ENCODE measurements at regions not wholly inside any gene's neighbourhood (a gene's known extent, or its start where the extent isn't known, plus 50 kb on each side); places are given as distances from the start of the nearest gene placed in this dataset.

GRCh38 chr10:78578929-78579328 is 489.8 kb upstream of the ZMIZ1 start:
- TF ChIP-seq CTCF (IDR thresholded peaks at IDR 0.05) = no peak
- Histone ChIP-seq H3K27ac (no peak overlapping the region), H3K27me3 (replicated peaks; ENCODE audit: insufficient read depth) (no peaks in the 10 kb centered on the region), H3K4me3 (no peak overlapping the region), H3K4me1 (ENCODE audit: control insufficient read depth in 1 of 2, low read depth in 2 of 2) (peaks cover 4 to 17% of the 10 kb centered on the region in 2 donors), H3K9me3 (no peaks in the 10 kb centered on the region), H3K36me3 (no peaks in the 10 kb centered on the region)
- DNase-seq (ENCODE audit: low spot score) (no peak), ATAC-seq (ENCODE audit: insufficient number of reproducible peaks, low FRiP score, low read depth) (no peak)

- no peak overlapping the region for H3K27ac ChIP-seq
- no peak overlapping the region for H3K4me3 ChIP-seq
- no peaks in the 10 kb centered on the region for H3K36me3 ChIP-seq
- no peak for TF ChIP-seq CTCF (IDR thresholded peaks at IDR 0.05)
- no peak for ATAC-seq (ENCODE audit: insufficient number of reproducible peaks, low FRiP score, low read depth)
- H3K9me3 ChIP-seq = no peaks in the 10 kb centered on the region
- DNase-seq (ENCODE audit: low spot score) = no peak
- no peaks in the 10 kb centered on the region for H3K27me3 ChIP-seq (replicated peaks; ENCODE audit: insufficient read depth)
- peaks cover 4 to 17% of the 10 kb centered on the region in 2 donors for H3K4me1 ChIP-seq (ENCODE audit: control insufficient read depth in 1 of 2, low read depth in 2 of 2)
Observed at GRCh38 chr10:78579576-78579975, 489.2 kb upstream of the ZMIZ1 start.

GRCh38 chr10:78579995-78580394 is 488.8 kb upstream of the ZMIZ1 start:
- no peak for TF ChIP-seq CTCF (IDR thresholded peaks at IDR 0.05)
- Histone ChIP-seq H3K36me3 (no peaks in the 10 kb centered on the region), H3K9me3 (no peaks in the 10 kb centered on the region), H3K27me3 (replicated peaks; ENCODE audit: insufficient read depth) (no peaks in the 10 kb centered on the region), H3K4me3 (no peak overlapping the region), H3K4me1 (ENCODE audit: control insufficient read depth in 1 of 2, low read depth in 2 of 2) (peaks cover 4 to 17% of the 10 kb centered on the region in 2 donors), H3K27ac (no peak overlapping the region)
- ATAC-seq (ENCODE audit: insufficient number of reproducible peaks, low FRiP score, low read depth) (no peak), DNase-seq (ENCODE audit: low spot score) (no peak)

GRCh38 chr10:78581133-78581694 is 487.6 kb upstream of the ZMIZ1 start:
- H3K9me3 ChIP-seq = no peaks in the 10 kb centered on the region
- peaks cover 4 to 17% of the 10 kb centered on the region in 2 donors for H3K4me1 ChIP-seq (ENCODE audit: control insufficient read depth in 1 of 2, low read depth in 2 of 2)
- H3K4me3 ChIP-seq = no peak overlapping the region
- TF ChIP-seq CTCF (IDR thresholded peaks at IDR 0.05) = no peak
- no peak for DNase-seq (ENCODE audit: low spot score)
- no peak for ATAC-seq (ENCODE audit: insufficient number of reproducible peaks, low FRiP score, low read depth)
- no peak overlapping the region for H3K27ac ChIP-seq
- no peaks in the 10 kb centered on the region for H3K36me3 ChIP-seq
- H3K27me3 ChIP-seq (replicated peaks; ENCODE audit: insufficient read depth) = no peaks in the 10 kb centered on the region

GRCh38 chr10:78582540-78582939 is 486.2 kb upstream of the ZMIZ1 start:
- H3K36me3 ChIP-seq = no peaks in the 10 kb centered on the region
- no peak for DNase-seq (ENCODE audit: low spot score)
- no peak overlapping the region for H3K4me3 ChIP-seq
- H3K27ac ChIP-seq = no peak overlapping the region
- H3K4me1 ChIP-seq (ENCODE audit: control insufficient read depth in 1 of 2, low read depth in 2 of 2) = peaks cover 4 to 19% of the 10 kb centered on the region in 2 donors
- TF ChIP-seq CTCF (IDR thresholded peaks at IDR 0.05) = no peak
- H3K9me3 ChIP-seq = no peaks in the 10 kb centered on the region
- H3K27me3 ChIP-seq (replicated peaks; ENCODE audit: insufficient read depth) = no peaks in the 10 kb centered on the region
- ATAC-seq (ENCODE audit: insufficient number of reproducible peaks, low FRiP score, low read depth) = no peak

Measured in thoracic aorta (tissue), 2 donors.